Gastroesophageal sphincter (tissue), 4 donors: ENCODE measurements at regions not wholly inside any gene's neighbourhood (a gene's known extent, or its start where the extent isn't known, plus 50 kb on each side); places are given as distances from the start of the nearest gene placed in this dataset.

Source experiments
- ATAC-seq: fragments of 150-250 bp; one replicate; pipeline ENCODE4 v1.9.1; 2016; ENCODE audit warnings: mild to moderate bottlenecking, moderate library complexity
- H3K27ac ChIP-seq, 4 donors: fragments of 200-600 bp; sonication (generic) in 3 of 4; 1 replicate in 3 of 4; 2 replicates in 1 of 4; pipeline ENCODE4 v1.5.1; 2016 to 2019
- H3K27me3 ChIP-seq: fragments of 200-600 bp; sonication (generic); one replicate; pipeline ENCODE4 v1.5.1; 2019
- H3K36me3 ChIP-seq, 2 donors: fragments of 200-600 bp; sonication (generic); one replicate each; pipeline ENCODE4 v1.5.1; 2019; ENCODE audit warnings: control low read depth in 1 of 2
- H3K4me1 ChIP-seq, 3 donors: fragments of 200-600 bp; sonication (generic); 1 replicate in 2 of 3; 2 replicates in 1 of 3; pipeline ENCODE4 v1.5.1; 2016 to 2019; ENCODE audit warnings: control low read depth in 2 of 3
- H3K4me3 ChIP-seq, 2 donors: fragments of 200-600 bp; sonication (generic); one replicate each; pipeline ENCODE4 v1.5.1; 2019; ENCODE audit warnings: mild to moderate bottlenecking in 1 of 2, moderate library complexity in 1 of 2
- H3K9me3 ChIP-seq, 3 donors: fragments of 200-600 bp; sonication (generic); one replicate each; pipeline ENCODE4 v1.5.1; 2017 to 2019; ENCODE audit warnings: control low read depth in 2 of 3
- CTCF ChIP-seq, 4 experiments: fragments of 200-600 bp in 2 of 4; fragments of 450-650 bp in 2 of 4; sonication (generic) in 1 of 4; IDR thresholded peaks; one replicate each; pipeline ENCODE4 v1.5.1; 2017 to 2019; ENCODE audit warnings: antibody characterized with exemption in 4 of 4, mild to moderate bottlenecking in 2 of 4, moderate library complexity in 2 of 4
- EP300 ChIP-seq: sonication (generic); formaldehyde crosslinking; IDR thresholded peaks from one replicate; pipeline ENCODE4 v1.6.1; 2017; ENCODE audit warnings: antibody characterized with exemption, mild to moderate bottlenecking
- POLR2A ChIP-seq, 2 donors: fragments of 450-650 bp; IDR thresholded peaks; one replicate each; pipeline ENCODE4 v1.6.1; 2017; ENCODE audit warnings: antibody characterized with exemption in 2 of 2, mild to moderate bottlenecking in 2 of 2, moderate library complexity in 1 of 2
- POLR2AphosphoS5 ChIP-seq: sonication (generic); formaldehyde crosslinking; IDR thresholded peaks from one replicate; pipeline ENCODE4 v1.6.1; 2017; ENCODE audit warnings: antibody characterized with exemption
- WGBS, 2 donors: methylation state at CpG; one replicate each; pipeline ENCODE4 v1.1.5; 2018; ENCODE audit warnings: low coverage in 1 of 2; 5-methylcytosine and 5-hydroxymethylcytosine counted together

- ATAC-seq = no peak
- TF ChIP-seq POLR2AphosphoS5 (no peak), EP300 (no peak), CTCF (IDR thresholded peaks at IDR 0.05) (no peak), POLR2A (IDR thresholded peaks at IDR 0.05) (no peak)
- Histone ChIP-seq H3K9me3 (no peaks in the 10 kb centered on the region), H3K27ac (no peak overlapping the region), H3K27me3 (no peaks in the 10 kb centered on the region), H3K4me1 (no peaks in the 10 kb centered on the region), H3K4me3 (no peak overlapping the region), H3K36me3 (no peaks in the 10 kb centered on the region)
- 40 to 72% methylated on average over 2 to 3 of the region's 4 CpGs for WGBS, 2 donors
These were observed 103.3 kb downstream of the SREK1 start for GRCh38 chr5:66247176-66247960.

- Histone ChIP-seq H3K27ac (no peak overlapping the region), H3K9me3 (no peaks in the 10 kb centered on the region), H3K36me3 (no peaks in the 10 kb centered on the region), H3K27me3 (no peaks in the 10 kb centered on the region), H3K4me3 (no peak overlapping the region), H3K4me1 (no peaks in the 10 kb centered on the region)
- no peak for ATAC-seq
- WGBS, 2 donors = 43 to 56% methylated on average over 2 of the region's 2 CpGs
- no peak for TF ChIP-seq POLR2A (IDR thresholded peaks at IDR 0.05)
- TF ChIP-seq CTCF (IDR thresholded peaks at IDR 0.05) = no peak
- TF ChIP-seq EP300 = no peak
- TF ChIP-seq POLR2AphosphoS5 = no peak
These were observed 104.8 kb downstream of the SREK1 start for GRCh38 chr5:66248874-66249273.

- no peaks in the 10 kb centered on the region for H3K36me3 ChIP-seq
- no peak for TF ChIP-seq EP300
- no peak for ATAC-seq
- no peak overlapping the region for H3K27ac ChIP-seq
- no peaks in the 10 kb centered on the region for H3K9me3 ChIP-seq
- 77% methylated on average over 2 to 4 of the region's 4 CpGs for WGBS, 2 donors
- H3K4me1 ChIP-seq = no peaks in the 10 kb centered on the region
- H3K27me3 ChIP-seq = no peaks in the 10 kb centered on the region
- no peak overlapping the region for H3K4me3 ChIP-seq
These were observed 105.8 kb downstream of the SREK1 start for GRCh38 chr5:66249920-66250319.

- no peaks in the 10 kb centered on the region for H3K9me3 ChIP-seq
- H3K27ac ChIP-seq = no peak overlapping the region
- no peaks in the 10 kb centered on the region for H3K36me3 ChIP-seq
- ATAC-seq = no peak
- H3K27me3 ChIP-seq = no peaks in the 10 kb centered on the region
- H3K4me1 ChIP-seq = no peaks in the 10 kb centered on the region
- no peak for TF ChIP-seq EP300
- WGBS, 2 donors = 44% methylated on average over 2 of the region's 3 CpGs; no CpG with 5 or more reads in 1 of the 2 donors
- H3K4me3 ChIP-seq = no peak overlapping the region
These were observed 108.7 kb downstream of the SREK1 start for GRCh38 chr5:66252849-66253248.

GRCh38 chr5:66255714-66256113 is 111.6 kb downstream of the SREK1 start:
- Histone ChIP-seq H3K4me3 (no peak overlapping the region), H3K27me3 (no peaks in the 10 kb centered on the region), H3K9me3 (no peaks in the 10 kb centered on the region), H3K36me3 (no peaks in the 10 kb centered on the region), H3K27ac (no peak overlapping the region), H3K4me1 (no peaks in the 10 kb centered on the region)
- TF ChIP-seq EP300 (no peak), POLR2AphosphoS5 (no peak), POLR2A (IDR thresholded peaks at IDR 0.05) (no peak), CTCF (IDR thresholded peaks at IDR 0.05) (no peak)
- ATAC-seq = no peak
- WGBS, 2 donors = 47 to 76% methylated on average over 4 to 5 of the region's 5 CpGs

- H3K27ac ChIP-seq = no peak overlapping the region
- no peak for TF ChIP-seq POLR2AphosphoS5
- no peak for TF ChIP-seq CTCF (IDR thresholded peaks at IDR 0.05)
- no peak for TF ChIP-seq EP300
- no peak for TF ChIP-seq POLR2A (IDR thresholded peaks at IDR 0.05)
- H3K27me3 ChIP-seq = no peaks in the 10 kb centered on the region
- no peaks in the 10 kb centered on the region for H3K36me3 ChIP-seq
- H3K4me1 ChIP-seq = no peaks in the 10 kb centered on the region
- no peaks in the 10 kb centered on the region for H3K9me3 ChIP-seq
- 24% methylated on average over 2 of the region's 4 CpGs; no CpG with 5 or more reads in 1 of the 2 donors for WGBS, 2 donors
- no peak overlapping the region for H3K4me3 ChIP-seq
- ATAC-seq = no peak
These were observed 129.0 kb downstream of the SREK1 start for GRCh38 chr5:66273121-66273520.
